Astrocyte of the spinal cord (primary cell): ENCODE measurements at regions not wholly inside any gene's neighbourhood (a gene's known extent, or its start where the extent isn't known, plus 50 kb on each side); places are given as distances from the start of the nearest gene placed in this dataset.
"Not testable (repeated sequence)": the region's sequence is repeated elsewhere in the genome, so short reads cannot be mapped to it uniquely, and the experiment has no call there.

ENCODE experiments used
- DNase-seq: peaks from one replicate; pipeline ENCODE4 v3.0.0; 2011; ENCODE audit warnings: low read depth, low spot score
- H3K4me3 ChIP-seq: 2 replicates; pipeline ENCODE4 v1.5.1; 2011; ENCODE audit warnings: low read depth, mild to moderate bottlenecking, low read length, moderate library complexity
- in situ Hi-C: cut with HindIII; loops from 2 replicates; pipeline ENCODE4 v1.10.0; 2017; ENCODE audit warnings: low sequenced_read_pairs
- TF ChIP-seq, protein P1 (sequence below): IDR thresholded peaks from 2 replicates; pipeline ENCODE4 v1.5.1; 2012; ENCODE audit warnings: low read depth, mild to moderate bottlenecking, low read length, inconsistent platforms

DNA sequence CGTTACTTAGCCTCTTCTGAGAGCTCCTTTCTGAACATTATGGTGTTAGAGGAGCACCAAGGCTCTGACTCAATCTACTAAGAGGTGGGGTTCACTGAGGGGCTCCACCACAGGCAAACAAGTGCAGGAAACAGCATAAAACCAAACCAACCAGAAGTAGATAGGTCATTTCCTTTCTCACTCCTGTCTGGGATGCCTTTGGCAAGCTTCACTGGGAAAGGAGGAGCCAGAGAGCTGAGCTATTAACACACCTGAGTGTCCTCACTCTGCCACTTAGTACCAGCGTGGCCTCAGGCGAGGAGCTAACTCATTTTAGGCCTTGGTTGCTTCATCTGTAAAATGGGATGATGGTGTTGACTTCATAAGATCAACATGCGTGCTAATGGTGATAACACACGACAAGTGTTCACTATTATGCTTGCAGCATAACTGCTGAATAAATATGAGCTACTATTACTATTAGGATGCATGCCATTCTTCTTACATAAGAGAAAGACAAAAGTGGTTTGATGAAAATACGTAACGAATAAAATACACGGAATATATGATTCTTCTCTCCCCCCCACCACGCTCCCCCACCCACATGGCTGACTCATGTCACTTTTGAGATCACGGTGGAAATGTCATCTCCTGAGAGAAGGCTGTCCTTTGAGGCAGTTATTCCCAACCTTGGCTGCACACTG is 185.4 kb downstream of the BCAS1 start:
- no peak overlapping the region for H3K4me3 ChIP-seq
- in situ Hi-C loops: no loop called here
- no peak for DNase-seq
- TF ChIP-seq, protein P1, sequence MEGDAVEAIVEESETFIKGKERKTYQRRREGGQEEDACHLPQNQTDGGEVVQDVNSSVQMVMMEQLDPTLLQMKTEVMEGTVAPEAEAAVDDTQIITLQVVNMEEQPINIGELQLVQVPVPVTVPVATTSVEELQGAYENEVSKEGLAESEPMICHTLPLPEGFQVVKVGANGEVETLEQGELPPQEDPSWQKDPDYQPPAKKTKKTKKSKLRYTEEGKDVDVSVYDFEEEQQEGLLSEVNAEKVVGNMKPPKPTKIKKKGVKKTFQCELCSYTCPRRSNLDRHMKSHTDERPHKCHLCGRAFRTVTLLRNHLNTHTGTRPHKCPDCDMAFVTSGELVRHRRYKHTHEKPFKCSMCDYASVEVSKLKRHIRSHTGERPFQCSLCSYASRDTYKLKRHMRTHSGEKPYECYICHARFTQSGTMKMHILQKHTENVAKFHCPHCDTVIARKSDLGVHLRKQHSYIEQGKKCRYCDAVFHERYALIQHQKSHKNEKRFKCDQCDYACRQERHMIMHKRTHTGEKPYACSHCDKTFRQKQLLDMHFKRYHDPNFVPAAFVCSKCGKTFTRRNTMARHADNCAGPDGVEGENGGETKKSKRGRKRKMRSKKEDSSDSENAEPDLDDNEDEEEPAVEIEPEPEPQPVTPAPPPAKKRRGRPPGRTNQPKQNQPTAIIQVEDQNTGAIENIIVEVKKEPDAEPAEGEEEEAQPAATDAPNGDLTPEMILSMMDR: no peak

DNA sequence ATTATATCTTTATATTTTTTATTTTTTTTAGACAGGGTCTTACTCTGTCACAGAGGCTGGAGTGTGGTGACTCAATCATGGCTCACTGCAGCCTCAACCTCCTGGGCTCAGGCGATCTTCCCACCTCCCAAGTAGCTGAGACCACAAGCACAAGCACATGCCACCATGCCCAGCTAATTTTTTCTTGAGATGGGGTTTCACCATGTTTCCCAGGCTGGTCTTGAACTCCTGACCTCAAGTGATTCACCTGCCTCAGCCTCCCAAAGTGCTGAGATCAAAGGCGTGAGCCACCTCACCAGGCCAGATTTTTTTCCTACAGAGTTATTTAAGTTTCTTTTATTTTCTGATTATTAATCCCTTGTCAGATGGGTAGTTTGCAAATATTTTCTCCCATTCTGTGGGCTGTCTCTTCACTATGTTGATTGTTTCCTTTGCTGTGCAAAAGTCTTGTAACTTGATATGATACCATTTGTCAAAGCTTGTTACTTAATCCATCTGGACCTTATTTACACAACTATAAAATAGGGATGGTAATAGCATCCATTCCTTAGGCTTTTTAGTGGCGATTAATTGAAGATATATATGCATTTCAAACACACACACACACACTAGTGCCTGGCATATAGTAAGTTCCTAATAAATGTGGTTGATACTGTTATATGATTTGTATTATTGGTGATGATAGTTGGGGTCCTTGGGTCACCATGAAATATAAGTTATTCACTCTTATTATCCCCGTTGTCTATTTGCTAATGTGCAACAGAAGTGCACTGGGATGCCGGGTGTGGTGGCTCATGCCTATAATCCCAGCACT is 187.1 kb downstream of the BCAS1 start:
- TF ChIP-seq, protein P1: no peak
- no peak overlapping the region for H3K4me3 ChIP-seq
- in situ Hi-C loops: no loop called here
- DNase-seq: peak; percentile 84

DNA sequence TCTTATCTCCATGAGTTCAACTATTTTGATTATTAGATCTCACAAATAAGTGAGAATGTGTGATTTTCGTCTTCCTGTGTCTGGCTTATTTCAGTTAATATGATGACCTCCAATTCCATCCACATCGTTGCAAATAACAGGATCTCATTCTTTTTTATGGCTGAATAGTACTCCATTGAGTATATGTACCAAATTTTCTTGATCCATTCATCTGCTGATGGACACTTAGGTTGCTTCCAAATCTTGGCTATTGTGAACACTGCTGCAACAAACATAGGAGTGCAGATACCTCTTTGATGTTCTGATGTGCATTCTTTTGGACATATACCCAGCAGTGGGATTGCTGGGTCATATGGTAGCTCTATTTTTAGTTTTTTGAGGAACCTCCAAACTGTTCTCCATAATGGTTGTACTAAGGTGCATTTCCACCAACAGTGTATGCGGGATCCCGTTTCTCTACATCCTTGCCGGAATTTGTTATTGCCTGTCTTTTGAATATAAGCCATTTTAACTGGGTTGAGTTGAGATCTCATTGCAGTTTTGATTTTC is 187.9 kb downstream of the BCAS1 start:
- H3K4me3 ChIP-seq, DNase-seq, in situ Hi-C loops: not testable (repeated sequence)

DNA sequence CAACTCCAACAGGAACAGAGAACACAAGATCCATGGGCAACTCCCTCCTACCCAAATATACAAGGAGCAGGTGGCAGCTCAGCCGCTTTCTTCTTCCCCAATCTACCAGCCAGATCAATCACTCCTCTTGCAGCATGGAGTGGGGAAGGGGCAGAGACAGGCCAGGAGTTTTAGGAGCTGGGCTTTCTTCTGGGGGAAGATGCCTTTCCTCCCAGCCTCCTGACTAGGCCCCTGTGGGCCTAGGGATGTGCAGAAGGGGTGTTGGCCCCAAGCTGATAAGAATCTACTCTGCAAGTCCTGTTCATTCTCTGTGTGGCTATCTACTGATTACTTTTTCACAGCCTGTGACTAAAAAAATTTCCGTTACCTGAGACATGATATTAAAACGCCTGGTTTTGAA is 189.0 kb downstream of the BCAS1 start:
- no peak for DNase-seq
- in situ Hi-C loops: no loop called here
- TF ChIP-seq, protein P1: no peak
- H3K4me3 ChIP-seq: no peak overlapping the region

DNA sequence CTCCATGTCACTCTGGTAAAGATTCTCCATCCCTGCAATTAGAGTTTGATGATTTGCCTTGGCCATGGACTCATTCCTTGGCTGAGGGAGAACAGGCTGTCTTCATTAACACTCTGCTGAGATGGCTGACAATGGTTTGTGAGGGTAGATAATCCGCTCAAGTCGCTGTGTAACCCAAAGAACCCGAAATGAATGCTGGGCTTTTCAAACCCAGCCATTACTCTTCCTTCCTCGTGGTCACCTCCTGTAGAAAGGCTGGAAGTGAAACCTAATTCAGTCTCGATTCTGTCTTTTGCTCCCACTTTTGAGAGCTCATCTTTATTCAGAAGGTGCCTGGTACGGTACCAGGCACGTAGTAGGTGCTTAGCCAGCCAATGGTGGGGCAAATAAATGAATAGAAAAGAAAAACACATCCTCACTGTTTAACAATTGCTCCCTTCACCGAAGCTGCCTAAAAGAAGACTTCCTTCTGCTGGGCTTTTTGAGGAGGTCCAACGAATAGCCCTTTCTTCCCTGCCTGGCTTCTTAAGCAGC is 190.2 kb downstream of the BCAS1 start:
- in situ Hi-C loops: no loop called here
- no peak overlapping the region for H3K4me3 ChIP-seq
- DNase-seq: no peak
- TF ChIP-seq, protein P1: no peak

DNA sequence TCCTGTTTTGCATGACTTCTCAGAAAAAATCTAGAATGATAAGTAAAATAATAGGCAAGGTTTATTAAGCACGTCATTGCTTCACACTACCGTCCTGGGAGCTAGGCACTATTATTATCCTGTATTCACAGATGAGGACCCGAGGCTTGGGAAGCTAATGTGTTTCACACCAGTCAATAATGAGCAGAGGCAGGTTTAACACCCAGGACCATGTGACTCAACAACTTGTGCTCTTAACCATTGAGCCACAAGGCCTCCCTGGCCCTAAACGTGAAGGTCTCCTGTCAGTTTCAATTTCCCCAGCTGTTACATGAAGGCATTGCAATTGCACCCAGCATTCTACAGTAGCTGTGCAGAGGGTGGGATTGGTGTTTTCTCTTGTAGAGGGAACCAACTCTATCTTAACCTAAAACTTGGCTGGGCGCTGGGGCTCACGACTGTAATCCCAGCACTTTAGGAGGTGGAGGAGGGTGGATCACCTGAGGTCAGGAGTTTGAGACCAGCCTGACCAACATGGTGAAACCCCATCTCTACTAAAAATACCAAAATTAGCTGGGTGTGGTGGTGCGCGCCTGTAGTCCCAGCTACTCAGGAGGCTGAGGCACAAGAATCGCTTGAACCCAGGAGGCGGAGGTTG is 191.2 kb downstream of the BCAS1 start:
- TF ChIP-seq, protein P1: no peak
- in situ Hi-C loops: no loop called here
- DNase-seq: no peak
- H3K4me3 ChIP-seq: no peak overlapping the region
